ENCODE measurements at regions not wholly inside any gene's neighbourhood (a gene's known extent, or its start where the extent isn't known, plus 50 kb on each side); places are given as distances from the start of the nearest gene placed in this dataset.

GRCh38 chr4:181470306-181470705 is 772.9 kb upstream of the TENM3 start:
- CTCF ChIA-PET = interaction anchor here (1.1 kb wide), 1 partner anchor 68 kb away, joined by 3 read pairs; no protein-coding TSS in a partner anchor

More at GRCh38 chr4:181470306-181470705, 772.9 kb upstream of the TENM3 start:
- H3K4me2 ChIP-seq (ENCODE audit: control insufficient read depth, insufficient read depth) = no peak overlapping the region
- no peak for DNase-seq (ENCODE audit: low read depth, low spot score)
- no peaks in the 10 kb centered on the region for H3K79me2 ChIP-seq (ENCODE audit: control insufficient read depth, insufficient read depth, low read length)
- TF ChIP-seq ASH2L (IDR thresholded peaks at IDR 0.05; ENCODE audit: borderline replicate concordance, low read depth) (no peak), STAT3 (IDR thresholded peaks at IDR 0.05; ENCODE audit: low read depth, low read length) (no peak), NFYB (IDR thresholded peaks at IDR 0.05; ENCODE audit: insufficient read depth, low read depth, low read length) (no peak), GABPA (IDR thresholded peaks at IDR 0.05; ENCODE audit: low read depth) (no peak), TAF1 (IDR thresholded peaks at IDR 0.05; ENCODE audit: borderline replicate concordance, low read depth, low read length) (no peak), CREB1 (IDR thresholded peaks at IDR 0.05; ENCODE audit: low read depth) (no peak), CEBPZ (IDR thresholded peaks at IDR 0.05; ENCODE audit: low read depth, low read length) (no peak), NFYA (IDR thresholded peaks at IDR 0.05; ENCODE audit: borderline replicate concordance, low read depth, low read length) (no peak), USF2 (IDR thresholded peaks at IDR 0.05; ENCODE audit: borderline replicate concordance, low read depth, low read length) (no peak)
- TF ChIP-seq, protein P1, sequence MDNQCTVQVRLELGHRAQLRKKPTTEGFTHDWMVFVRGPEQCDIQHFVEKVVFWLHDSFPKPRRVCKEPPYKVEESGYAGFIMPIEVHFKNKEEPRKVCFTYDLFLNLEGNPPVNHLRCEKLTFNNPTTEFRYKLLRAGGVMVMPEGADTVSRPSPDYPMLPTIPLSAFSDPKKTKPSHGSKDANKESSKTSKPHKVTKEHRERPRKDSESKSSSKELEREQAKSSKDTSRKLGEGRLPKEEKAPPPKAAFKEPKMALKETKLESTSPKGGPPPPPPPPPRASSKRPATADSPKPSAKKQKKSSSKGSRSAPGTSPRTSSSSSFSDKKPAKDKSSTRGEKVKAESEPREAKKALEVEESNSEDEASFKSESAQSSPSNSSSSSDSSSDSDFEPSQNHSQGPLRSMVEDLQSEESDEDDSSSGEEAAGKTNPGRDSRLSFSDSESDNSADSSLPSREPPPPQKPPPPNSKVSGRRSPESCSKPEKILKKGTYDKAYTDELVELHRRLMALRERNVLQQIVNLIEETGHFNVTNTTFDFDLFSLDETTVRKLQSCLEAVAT (IDR thresholded peaks at IDR 0.05) = no peak
- H3K36me3 ChIP-seq (ENCODE audit: control insufficient read depth in 2 of 2, insufficient read depth in 2 of 2, low read length in 1 of 2) = no peaks in the 10 kb centered on the region
- ChIA-PET RAD21 (ENCODE audit: unreplicated experiment) (no interaction called here), SMC1A (ENCODE audit: uncharacterized antibody, unreplicated experiment) (interaction anchor here (0.6 kb wide), 1 partner anchor 21 kb away, joined by 3 read pairs; no protein-coding TSS in a partner anchor), POLR2A (no interaction called here)
- no peaks in the 10 kb centered on the region for H3K27me3 ChIP-seq (replicated peaks in 1 of 2; ENCODE audit: control insufficient read depth in 2 of 2, insufficient read depth in 2 of 2, low read length in 1 of 2)
- H3K4me3 ChIP-seq = no peak overlapping the region
- no peak overlapping the region for H2AFZ ChIP-seq (ENCODE audit: control insufficient read depth, low read depth, low read length)
- H3K4me1 ChIP-seq (ENCODE audit: control insufficient read depth, insufficient read depth, low read length) = no peaks in the 10 kb centered on the region
- intact Hi-C loops (cut with micrococcal nuclease; ENCODE audit: unreplicated experiment) = no loop called here
- in situ Hi-C loops (cut with MboI) = no loop called here
- H3K27ac ChIP-seq (ENCODE audit: control insufficient read depth, insufficient read depth) = no peak overlapping the region
- no peak for FAIRE-seq
- BruUV-seq (replicated peaks) = no TSS peak
- no peak for ATAC-seq
- no peaks in the 10 kb centered on the region for H3K9me3 ChIP-seq (replicated peaks; ENCODE audit: control insufficient read depth, insufficient read depth, low read length)
- H3K9ac ChIP-seq (ENCODE audit: control insufficient read depth, insufficient read depth, low read length) = no peak overlapping the region
- 7% methylated on average over 5 of the region's 5 CpGs for WGBS (ENCODE audit: insufficient coverage, insufficient replicate concordance, low lambda C conversion rate, missing lambda C conversion rate)
- no peaks in the 10 kb centered on the region for H4K20me1 ChIP-seq (ENCODE audit: control insufficient read depth, insufficient read depth)

Data from GM12878 (cell line).